ENCODE measurements at regions not wholly inside any gene's neighbourhood (a gene's known extent, or its start where the extent isn't known, plus 50 kb on each side); places are given as distances from the start of the nearest gene placed in this dataset.

GRCh38 chr2:225108805-225109204 lies 66.5 kb upstream of the DOCK10 start:
- no peak for TF ChIP-seq CTCF (IDR thresholded peaks at IDR 0.05; ENCODE audit: extremely low read depth in 1 of 2, insufficient read depth in 1 of 2, low read depth in 1 of 2, low read length in 2 of 2)
- no peak for TF ChIP-seq MAX (IDR thresholded peaks at IDR 0.05; ENCODE audit: insufficient read depth, insufficient read length)
- no peak for TF ChIP-seq POLR2AphosphoS5 (IDR thresholded peaks at IDR 0.05; ENCODE audit: insufficient read depth, low read depth, low read length)
- no peak for TF ChIP-seq POLR2A (IDR thresholded peaks at IDR 0.05; ENCODE audit: low read depth, low read length)
- no peak for TF ChIP-seq EZH2 (IDR thresholded peaks at IDR 0.05; ENCODE audit: borderline replicate concordance, low read depth, low read length, severe bottlenecking)
- no peak for TF ChIP-seq JUN (IDR thresholded peaks at IDR 0.05; ENCODE audit: borderline replicate concordance, insufficient read depth, insufficient read length, low read depth)
- TF ChIP-seq MYC (IDR thresholded peaks at IDR 0.05; ENCODE audit: low read depth, low read length): no peak
- no peak for TF ChIP-seq FOS (IDR thresholded peaks at IDR 0.05; ENCODE audit: borderline replicate concordance, insufficient read depth, low read length)
- TF ChIP-seq GATA2 (IDR thresholded peaks at IDR 0.05; ENCODE audit: insufficient read depth, insufficient read length, low read depth, low read length): no peak

Measured in endothelial cell of umbilical vein (primary cell).